ENCODE measurements at regions not wholly inside any gene's neighbourhood (a gene's known extent, or its start where the extent isn't known, plus 50 kb on each side); places are given as distances from the start of the nearest gene placed in this dataset. TPM values are rescaled to one million over a fixed set of nuclear protein-coding genes. Genes with fewer than 3 reads are reported as not detected.

Small RNA genes lying in the stretch of these regions (small RNA-seq; reads per million reads assigned to genes)
- gene AC023827.1 (not detected), gene MTND4LP25 (not detected), gene RNU6-257P (not detected)

Measured in occipital lobe (tissue), 1 donor.